Stomach (tissue), 8 donors: ENCODE measurements at regions not wholly inside any gene's neighbourhood (a gene's known extent, or its start where the extent isn't known, plus 50 kb on each side); places are given as distances from the start of the nearest gene placed in this dataset.

ENCODE experiments used
- DNase-seq, 2 donors: peaks; one replicate each; pipeline versions ENCODE4 v3.0.0 to v3.0.0-alpha.2; 2013 to 2019
- H3K27ac ChIP-seq, 5 donors: fragments of 200-600 bp in 4 of 5; sonication (generic) in 4 of 5; one replicate each; pipeline ENCODE4 v1.5.1; 2013 to 2019; ENCODE audit warnings: mild to moderate bottlenecking in 1 of 5, moderate library complexity in 1 of 5
- H3K27me3 ChIP-seq, 3 donors: fragments of 200-600 bp; sonication (generic); one replicate each; pipeline ENCODE4 v1.5.1; 2017 to 2019; ENCODE audit warnings: mixed run types in 1 of 3
- H3K36me3 ChIP-seq, 4 donors: fragments of 200-600 bp; sonication (generic); 1 replicate in 3 of 4; 2 replicates in 1 of 4; pipeline ENCODE4 v1.5.1; 2016 to 2019
- H3K4me1 ChIP-seq, 4 donors: fragments of 200-600 bp; sonication (generic); one replicate each; pipeline ENCODE4 v1.5.1; 2016 to 2019
- H3K4me3 ChIP-seq, 4 donors: fragments of 200-600 bp; sonication (generic) in 3 of 4; one replicate each; pipeline ENCODE4 v1.5.1; 2016 to 2019; ENCODE audit warnings: mild to moderate bottlenecking in 1 of 4
- H3K9me3 ChIP-seq, 4 donors: fragments of 200-600 bp; sonication (generic); one replicate each; pipeline ENCODE4 v1.5.1; 2016 to 2019
- CTCF ChIP-seq, 7 experiments: fragments of 450-650 bp in 4 of 7; fragments of 200-600 bp in 3 of 7; sonication (generic) in 3 of 7; IDR thresholded peaks; one replicate each; pipeline ENCODE4 v1.5.1; 2016 to 2019; ENCODE audit warnings: antibody characterized with exemption in 7 of 7, control low read depth in 2 of 7, mild to moderate bottlenecking in 1 of 7
- EP300 ChIP-seq: sonication (generic); formaldehyde crosslinking; IDR thresholded peaks from one replicate; pipeline ENCODE4 v1.6.1; 2017; ENCODE audit warnings: antibody characterized with exemption
- POLR2A ChIP-seq, 4 donors: fragments of 450-650 bp; IDR thresholded peaks; one replicate each; pipeline ENCODE4 v1.6.1; 2016; ENCODE audit warnings: antibody characterized with exemption in 4 of 4, control low read depth in 2 of 4, mild to moderate bottlenecking in 1 of 4, moderate library complexity in 1 of 4
- POLR2AphosphoS5 ChIP-seq, 3 donors: sonication (generic); formaldehyde crosslinking; IDR thresholded peaks; one replicate each; pipeline ENCODE4 v1.6.1; 2016; ENCODE audit warnings: antibody characterized with exemption in 3 of 3
- WGBS, 5 donors: extraction: QIAGEN DNeasy Blood & Tissue Kit in 3 of 5; methylation state at CpG; one replicate each; pipeline versions ENCODE4 v1.1.5 to v1.1.7; 2013 to 2018; 5-methylcytosine and 5-hydroxymethylcytosine counted together
- intact Hi-C: fragments of 100-400 bp; cut with DNase I; formaldehyde crosslinking; loops from one replicate; pipeline ENCODE4 v1.15.1; 2023; ENCODE audit warnings: low total_unique reads
- donor health status: healthy with polysubstance abuse.
- donor health status: Bipolar disorder and iron deficiency.
- donor health status: healthy.

- no peak overlapping the region for H3K4me3 ChIP-seq
- no peaks in the 10 kb centered on the region for H3K36me3 ChIP-seq
- no peaks in the 10 kb centered on the region for H3K9me3 ChIP-seq
- H3K27ac ChIP-seq: no peak overlapping the region
- TF ChIP-seq POLR2A (IDR thresholded peaks at IDR 0.05) (no peak), POLR2AphosphoS5 (IDR thresholded peaks at IDR 0.05) (no peak), CTCF (IDR thresholded peaks at IDR 0.05) (no peak), EP300 (no peak)
- intact Hi-C loops: loop anchor here (10.0 kb wide), 1 partner anchor 309 kb away; the partner anchor contains the start of gene AHR
- no peaks in the 10 kb centered on the region for H3K27me3 ChIP-seq
- WGBS, 5 donors: 48 to 73% (median 57%) methylated on average over 1 of the region's 1 CpG
- peaks cover 7 to 35% (median 23%) of the 10 kb centered on the region in 4 donors for H3K4me1 ChIP-seq
- no peak for DNase-seq
Observed at GRCh38 chr7:16985621-16986020, 103.8 kb upstream of the AGR3 start.

- no peaks in the 10 kb centered on the region for H3K36me3 ChIP-seq
- H3K9me3 ChIP-seq: no peaks in the 10 kb centered on the region
- H3K4me1 ChIP-seq: peaks cover 7 to 39% (median 24%) of the 10 kb centered on the region in 4 donors
- H3K4me3 ChIP-seq: no peak overlapping the region
- no peak for TF ChIP-seq CTCF (IDR thresholded peaks at IDR 0.05)
- TF ChIP-seq POLR2A (IDR thresholded peaks at IDR 0.05): no peak
- TF ChIP-seq EP300: no peak
- no peak for TF ChIP-seq POLR2AphosphoS5 (IDR thresholded peaks at IDR 0.05)
- no peak for DNase-seq
- WGBS, 5 donors: 87 to 96% (median 91%) methylated on average over 1 of the region's 1 CpG
- intact Hi-C loops: loop anchor here (10.0 kb wide), 1 partner anchor 308 kb away; the partner anchor contains the start of gene AHR
- H3K27ac ChIP-seq: no peak overlapping the region
- no peaks in the 10 kb centered on the region for H3K27me3 ChIP-seq
Observed at GRCh38 chr7:16986755-16987154, 105.0 kb upstream of the AGR3 start.

- H3K27ac ChIP-seq: peak overlapping the region; percentile 39 to 86 (median 67)
- intact Hi-C loops: loop anchor here (10.0 kb wide), 1 partner anchor 305 kb away; the partner anchor contains the start of gene AHR
- TF ChIP-seq POLR2A (IDR thresholded peaks at IDR 0.05) (no peak), POLR2AphosphoS5 (IDR thresholded peaks at IDR 0.05) (peak; percentile 39 to 93 (median 92)), EP300 (no peak), CTCF (IDR thresholded peaks at IDR 0.05) (no peak)
- H3K27me3 ChIP-seq: no peaks in the 10 kb centered on the region
- DNase-seq: peak; percentile 91
- no peaks in the 10 kb centered on the region for H3K9me3 ChIP-seq
- no peaks in the 10 kb centered on the region for H3K36me3 ChIP-seq
- WGBS, 5 donors: 12 to 26% (median 14%) methylated on average over 7 of the region's 7 CpGs
- peaks cover 0 to 22% (median 17%) of the 10 kb centered on the region in 4 donors for H3K4me1 ChIP-seq
- peak overlapping the region in 1 of 4 donors; percentile 15 for H3K4me3 ChIP-seq
Observed at GRCh38 chr7:16989811-16990413, 108.1 kb upstream of the AGR3 start.

GRCh38 chr7:16991551-16991950, 109.8 kb upstream of the AGR3 start:
- Histone ChIP-seq H3K9me3 (peaks cover 0 to 6% (median 1%) of the 10 kb centered on the region in 4 donors), H3K4me3 (no peak overlapping the region), H3K36me3 (no peaks in the 10 kb centered on the region), H3K27me3 (no peaks in the 10 kb centered on the region), H3K27ac (peak overlapping the region in 2 of 5 donors; percentile 73 to 86), H3K4me1 (peaks cover 0 to 22% (median 17%) of the 10 kb centered on the region in 4 donors)
- no peak for DNase-seq
- WGBS, 5 donors: 86 to 94% (median 91%) methylated on average over 5 of the region's 5 CpGs
- intact Hi-C loops: no loop called here
- TF ChIP-seq POLR2A (IDR thresholded peaks at IDR 0.05): no peak
- no peak for TF ChIP-seq CTCF (IDR thresholded peaks at IDR 0.05)
- TF ChIP-seq POLR2AphosphoS5 (IDR thresholded peaks at IDR 0.05): no peak
- TF ChIP-seq EP300: no peak
